C4-2B (cell line): ENCODE measurements at regions not wholly inside any gene's neighbourhood (a gene's known extent, or its start where the extent isn't known, plus 50 kb on each side); places are given as distances from the start of the nearest gene placed in this dataset.

Source experiments
- H3K27ac ChIP-seq: fragments of 450-650 bp; 2 replicates; pipeline ENCODE4 v1.5.1; 2017
- CTCF ChIP-seq: fragments of 450-650 bp; conservative IDR thresholded peaks from 2 replicates; pipeline ENCODE4 v1.5.1; 2017; ENCODE audit warnings: mild to moderate bottlenecking
- ZFX ChIP-seq: fragments of 450-650 bp; IDR thresholded peaks from 2 replicates; pipeline ENCODE4 v1.6.1; 2017

DNA sequence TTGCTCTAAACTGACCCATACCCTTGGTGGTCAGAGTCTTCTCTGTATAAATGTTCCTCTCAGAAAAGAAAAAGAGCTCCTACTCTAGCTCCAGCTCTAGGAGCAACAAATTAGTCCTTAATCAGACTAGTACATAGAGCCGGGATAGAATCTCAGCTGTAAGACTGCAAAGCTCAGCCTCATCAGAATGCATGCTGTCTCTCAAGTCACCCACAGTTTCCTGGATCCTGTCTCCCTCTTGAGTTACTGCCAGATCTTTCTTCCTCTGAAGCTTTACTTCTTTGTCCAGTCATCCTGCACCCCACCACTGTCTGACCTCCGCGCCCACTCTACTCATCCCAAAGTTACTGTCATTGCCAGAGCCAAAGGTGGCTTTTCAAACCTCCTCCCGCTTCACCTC, 139.3 kb upstream of the PRMT8 start:
- TF ChIP-seq ZFX: no peak
- no peak for TF ChIP-seq CTCF
- no peak overlapping the region for H3K27ac ChIP-seq

DNA sequence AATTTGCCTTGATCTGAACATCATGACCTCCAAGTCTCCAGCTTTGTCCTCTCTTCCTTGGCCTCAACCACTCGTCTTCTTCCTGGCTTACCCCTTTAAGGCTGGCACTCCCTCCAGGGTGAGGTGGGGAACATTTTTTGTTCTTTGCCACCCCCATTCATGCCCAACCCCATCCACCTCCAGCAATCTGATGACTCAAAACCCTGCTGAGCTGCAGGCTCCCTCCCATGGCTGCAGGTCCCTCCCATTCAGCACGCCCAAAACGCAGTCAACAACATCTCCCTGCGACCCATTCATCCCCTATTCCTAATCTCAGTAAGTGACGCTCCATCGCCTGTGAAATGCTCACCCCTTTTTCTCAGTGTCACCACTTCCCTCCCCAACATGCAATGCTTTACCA, 138.8 kb upstream of the PRMT8 start:
- no peak overlapping the region for H3K27ac ChIP-seq
- TF ChIP-seq CTCF (no peak), ZFX (no peak)

- TF ChIP-seq ZFX: no peak
- no peak overlapping the region for H3K27ac ChIP-seq
Observed at GRCh38 chr12:3353621-3354020, 137.4 kb upstream of the PRMT8 start.

DNA sequence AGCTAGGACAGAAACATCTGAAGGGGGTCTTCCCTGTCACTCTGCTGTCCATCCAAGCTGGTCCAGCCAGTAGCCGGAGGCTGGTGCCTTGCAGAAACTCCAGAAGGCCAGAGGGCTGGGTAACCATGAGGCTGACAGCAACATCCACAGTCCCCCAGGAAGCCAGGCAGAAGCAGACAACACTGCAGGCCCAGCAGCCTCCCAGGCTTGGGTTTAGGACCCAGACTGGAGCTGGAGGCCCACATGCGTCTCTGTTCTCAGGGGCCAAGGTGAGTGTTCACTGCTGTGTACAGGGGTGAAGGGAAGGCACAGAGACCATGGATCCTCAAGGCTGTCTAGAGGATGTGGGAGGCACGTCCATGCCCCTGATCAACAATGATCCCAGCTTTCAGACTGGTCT, 136.4 kb upstream of the PRMT8 start:
- TF ChIP-seq CTCF: no peak
- no peak for TF ChIP-seq ZFX

DNA sequence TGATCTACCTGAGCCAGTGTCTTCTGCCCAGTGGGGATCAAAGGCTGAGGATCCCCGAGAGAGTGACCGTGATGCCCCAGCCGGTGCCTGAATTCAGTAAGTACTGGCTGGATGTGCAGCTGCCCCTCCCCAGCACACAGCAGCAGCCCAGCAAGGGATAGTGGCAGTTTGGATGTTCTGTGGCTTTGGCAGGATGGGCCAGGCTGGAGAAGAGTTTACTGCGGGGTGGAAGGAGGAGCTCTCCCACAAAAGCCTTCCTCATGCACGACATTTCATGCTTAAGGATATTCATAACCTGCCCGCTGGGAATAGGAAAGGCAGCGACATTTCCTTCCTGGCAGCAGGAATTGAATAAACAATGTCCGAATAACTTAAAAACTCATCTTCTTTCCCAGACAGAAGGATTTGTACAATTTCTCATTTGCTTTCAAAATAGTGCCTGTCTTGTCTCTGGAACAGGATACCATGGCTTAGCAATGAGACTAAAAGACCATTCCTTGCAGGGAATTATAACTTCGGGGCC, 135.6 kb upstream of the PRMT8 start:
- TF ChIP-seq CTCF: no peak
- no peak for TF ChIP-seq ZFX
- H3K27ac ChIP-seq: no peak overlapping the region

More for the DNA sequence above, 136.4 kb upstream of the PRMT8 start:
- H3K27ac ChIP-seq: no peak overlapping the region

GRCh38 chr12:3357950-3358525, 133.0 kb upstream of the PRMT8 start:
- TF ChIP-seq CTCF (no peak), ZFX (no peak)
- no peak overlapping the region for H3K27ac ChIP-seq

DNA sequence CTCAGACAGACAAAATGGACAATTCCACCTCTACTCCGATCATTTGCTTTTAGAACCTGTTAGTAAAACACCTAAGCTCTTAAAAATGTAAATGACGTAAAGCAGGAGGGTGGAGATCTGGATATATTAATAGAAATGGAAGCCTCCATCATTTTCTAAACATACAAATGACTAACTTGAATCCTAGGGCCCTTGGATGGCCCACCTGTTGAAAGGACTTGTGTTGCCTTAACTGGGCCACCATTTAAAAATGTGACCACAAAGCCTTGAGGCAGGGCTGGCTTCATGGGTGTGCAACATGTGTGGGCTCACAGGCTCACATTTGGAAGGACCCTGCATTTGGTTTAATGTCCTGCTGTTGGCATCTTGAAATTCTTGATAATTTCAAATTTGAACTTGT, 131.5 kb upstream of the PRMT8 start:
- no peak for TF ChIP-seq CTCF
- H3K27ac ChIP-seq: no peak overlapping the region

DNA sequence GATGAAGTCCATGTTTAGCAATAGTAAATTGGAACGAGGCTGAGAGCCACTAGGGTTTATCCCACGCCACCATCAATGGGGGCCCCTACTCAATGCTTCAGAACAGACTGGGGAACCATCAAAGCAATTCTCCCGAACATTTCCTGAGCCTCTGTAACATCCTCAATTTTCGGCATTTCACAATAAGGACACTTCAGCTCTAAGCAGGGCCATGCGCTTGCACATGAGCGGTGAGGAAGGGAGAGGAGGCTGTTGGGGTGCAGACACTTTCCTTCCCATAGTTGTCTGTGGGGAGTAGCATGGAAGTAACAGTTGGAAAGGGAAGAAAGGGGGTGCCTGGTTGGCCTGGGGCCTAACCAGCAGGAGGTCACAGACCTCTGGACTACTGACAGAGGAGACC, 129.9 kb upstream of the PRMT8 start:
- TF ChIP-seq CTCF: no peak
- no peak for TF ChIP-seq ZFX

More for the DNA sequence above, 129.9 kb upstream of the PRMT8 start:
- H3K27ac ChIP-seq: no peak overlapping the region
